Kidney (tissue), 13 donors: ENCODE measurements at regions not wholly inside any gene's neighbourhood (a gene's known extent, or its start where the extent isn't known, plus 50 kb on each side); places are given as distances from the start of the nearest gene placed in this dataset.
"Not testable (repeated sequence)": the region's sequence is repeated elsewhere in the genome, so short reads cannot be mapped to it uniquely, and the experiment has no call there.

Experiments used
- DNase-seq, 5 donors: peaks; one replicate each; pipeline ENCODE4 v3.0.0-alpha.2; 2013 to 2020
- FAIRE-seq: peaks from 2 replicates; lab custom pipeline; 2012; peaks lifted over from hg19 to GRCh38; lab: Jason Lieb, UNC
- H3K27ac ChIP-seq, 2 donors: one replicate each; pipeline ENCODE4 v1.7.0; 2013; ENCODE audit warnings: low read depth in 2 of 2, low read length in 2 of 2, inconsistent platforms in 1 of 2
- H3K27me3 ChIP-seq: one replicate; pipeline ENCODE4 v1.7.1; 2013; ENCODE audit warnings: low read length, inconsistent platforms; ENCODE audit not compliant: control insufficient read depth, insufficient read depth
- H3K36me3 ChIP-seq, 3 donors: one replicate each; pipeline versions ENCODE4 v1.7.0 to v1.7.1; 2013; ENCODE audit warnings: low read length in 3 of 3, control low read depth in 1 of 3, inconsistent platforms in 1 of 3; ENCODE audit not compliant: insufficient read depth in 3 of 3, control insufficient read depth in 2 of 3
- H3K4me1 ChIP-seq, 3 donors: one replicate each; pipeline versions ENCODE4 v1.7.0 to v1.7.1; 2013; ENCODE audit warnings: low read length in 3 of 3, inconsistent platforms in 1 of 3, low read depth in 1 of 3; ENCODE audit not compliant: control insufficient read depth in 2 of 3, insufficient read depth in 2 of 3
- H3K4me3 ChIP-seq, 3 donors: one replicate each; pipeline versions ENCODE4 v1.7.0 to v1.8.1; 2013; ENCODE audit warnings: low read length in 3 of 3, control low read depth in 1 of 3, inconsistent platforms in 1 of 3
- H3K9ac ChIP-seq, 3 donors: one replicate each; pipeline versions ENCODE4 v1.7.0 to v1.7.1; 2013; ENCODE audit warnings: low read length in 3 of 3, control low read depth in 1 of 3, inconsistent platforms in 1 of 3
- H3K9me3 ChIP-seq, 3 donors: one replicate each; pipeline versions ENCODE4 v1.7.0 to v1.7.1; 2013; ENCODE audit warnings: low read length in 3 of 3, control low read depth in 1 of 3, inconsistent platforms in 1 of 3; ENCODE audit not compliant: control insufficient read depth in 2 of 3, insufficient read depth in 1 of 3
- CTCF ChIP-seq: IDR thresholded peaks from 3 replicates; pipeline ENCODE4 v1.5.1; 2012; ENCODE audit warnings: mild to moderate bottlenecking, moderate library complexity, borderline replicate concordance; ENCODE audit not compliant: insufficient read depth; ENCODE audit errors: extremely low read depth
- intact Hi-C: fragments of 100-400 bp; cut with DNase I; formaldehyde crosslinking; loops from one replicate; pipeline ENCODE4 v1.11.1; 2022
- donor health status: control.
- donor health status: control.
- donor health status: control.
- donor health status: control.
- donor health status: control.
- donor health status: DM: yes; HTN: yes; CAD: no.
- donor health status: Normal renal cell carcinoma (clear cell type).

GRCh38 chr1:241440904-241441303, 78.7 kb downstream of the FH start:
- Histone ChIP-seq H3K4me3 (no peak overlapping the region), H3K27me3 (no peaks in the 10 kb centered on the region), H3K36me3 (no peaks in the 10 kb centered on the region), H3K27ac (no peak overlapping the region), H3K4me1 (no peaks in the 10 kb centered on the region), H3K9ac (no peak overlapping the region), H3K9me3 (no peaks in the 10 kb centered on the region)
- no peak for TF ChIP-seq CTCF
- intact Hi-C loops, result no loop called here
- FAIRE-seq (no peak), DNase-seq (no peak)

- not testable (repeated sequence) for H3K27ac ChIP-seq, FAIRE-seq, H3K27me3 ChIP-seq
Observed at GRCh38 chr1:241438686-241439085, 80.9 kb downstream of the FH start.

GRCh38 chr1:241432241-241432640, 75.2 kb upstream of the RGS7 start:
- Histone ChIP-seq H3K9ac (no peak overlapping the region), H3K4me1 (no peaks in the 10 kb centered on the region), H3K27ac (no peak overlapping the region), H3K27me3 (no peaks in the 10 kb centered on the region), H3K4me3 (no peak overlapping the region), H3K36me3 (no peaks in the 10 kb centered on the region), H3K9me3 (no peaks in the 10 kb centered on the region)
- intact Hi-C loops, result no loop called here
- TF ChIP-seq CTCF, result no peak
- FAIRE-seq, result no peak
- DNase-seq, result no peak

More at GRCh38 chr1:241438686-241439085, 80.9 kb downstream of the FH start:
- intact Hi-C loops, DNase-seq, H3K4me1 ChIP-seq, H3K9ac ChIP-seq, H3K9me3 ChIP-seq, H3K36me3 ChIP-seq, H3K4me3 ChIP-seq: not testable (repeated sequence)

- H3K9me3 ChIP-seq, H3K9ac ChIP-seq, intact Hi-C loops, H3K4me3 ChIP-seq, H3K4me1 ChIP-seq, H3K27ac ChIP-seq, H3K27me3 ChIP-seq, H3K36me3 ChIP-seq, FAIRE-seq, DNase-seq: not testable (repeated sequence)
Observed at GRCh38 chr1:241425091-241425490, 68.1 kb upstream of the RGS7 start.
